Activated B cell treated with CpG ODN at 0.5 μM for 24 hours (primary cell): ENCODE measurements at regions not wholly inside any gene's neighbourhood (a gene's known extent, or its start where the extent isn't known, plus 50 kb on each side); places are given as distances from the start of the nearest gene placed in this dataset.

Source experiments
- ATAC-seq: fragments of 200-7000 bp; cut with Tn5 transposase; one replicate; pipeline ENCODE4 v1.10.0; 2021; ENCODE audit warnings: low read depth, mild to moderate bottlenecking, moderate library complexity
- CTCF ChIA-PET: fragments of 350-600 bp; sonication (Branson Sonifier 250); formaldehyde crosslinking; loops from one replicate; lab custom pipeline; 2021; ENCODE audit warnings: antibody characterized with exemption; lab: Charles Lee
- POLR2A ChIA-PET: fragments of 350-600 bp; sonication (Branson Sonifier 250); formaldehyde crosslinking; loops from one replicate; lab custom pipeline; 2021; ENCODE audit warnings: antibody characterized with exemption; lab: Charles Lee
- DNase-seq: peaks from one replicate; pipeline ENCODE4 v3.0.0; 2022
- H3K27ac Mint-ChIP-seq: one replicate; pipeline ENCODE4 v1.8.0; 2020; ENCODE audit warnings: mixed read lengths
- H3K27me3 Mint-ChIP-seq: one replicate; pipeline ENCODE4 v1.8.0; 2021; ENCODE audit warnings: mixed read lengths
- H3K36me3 Mint-ChIP-seq: one replicate; pipeline ENCODE4 v1.8.0; 2021; ENCODE audit warnings: low read depth, mixed read lengths
- H3K4me1 Mint-ChIP-seq: one replicate; pipeline ENCODE4 v1.8.0; 2021; ENCODE audit warnings: mixed read lengths
- H3K4me3 Mint-ChIP-seq: one replicate; pipeline ENCODE4 v1.8.0; 2020; ENCODE audit warnings: mild to moderate bottlenecking, mixed read lengths
- H3K9me3 Mint-ChIP-seq: one replicate; pipeline ENCODE4 v1.8.0; 2020; ENCODE audit warnings: mixed read lengths
- CTCF ChIP-seq: fragments of 200-600 bp; IDR thresholded peaks from one replicate; pipeline ENCODE4 v1.8.0; 2022; ENCODE audit warnings: antibody characterized with exemption, mild to moderate bottlenecking
- intact Hi-C: fragments of 100-400 bp; cut with micrococcal nuclease; formaldehyde crosslinking; loops from one replicate; pipeline ENCODE4 v1.15.1; 2024

DNA sequence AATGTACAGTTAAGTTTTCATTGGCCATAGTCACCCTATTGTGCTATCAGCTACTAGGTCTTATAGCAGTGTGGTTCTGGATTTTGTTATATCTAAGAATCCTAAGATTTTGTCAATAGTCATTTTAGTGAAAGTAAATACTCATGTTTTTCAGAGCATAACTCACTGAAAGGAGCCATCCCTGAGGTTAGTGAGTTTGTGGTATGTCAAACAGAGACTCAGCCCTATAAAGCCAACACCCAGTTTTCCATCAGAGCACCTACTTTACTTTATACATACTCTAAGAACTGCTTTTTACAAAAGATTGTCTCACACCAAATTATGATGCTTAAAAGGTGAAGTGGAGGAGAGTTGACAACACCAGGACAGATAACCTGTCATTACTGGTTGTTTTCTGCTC, 686.3 kb upstream of the LRFN5 start:
- ATAC-seq (no peak), DNase-seq (no peak)
- Mint-ChIP-seq H3K27me3 (no peaks in the 10 kb centered on the region), H3K9me3 (peaks cover 4% of the 10 kb centered on the region), H3K36me3 (no peaks in the 10 kb centered on the region), H3K27ac (no peak overlapping the region), H3K4me1 (no peaks in the 10 kb centered on the region), H3K4me3 (no peak overlapping the region)
- intact Hi-C loops: no loop called here
- POLR2A ChIA-PET: no interaction called here
- TF ChIP-seq CTCF: no peak
- CTCF ChIA-PET: no interaction called here

DNA sequence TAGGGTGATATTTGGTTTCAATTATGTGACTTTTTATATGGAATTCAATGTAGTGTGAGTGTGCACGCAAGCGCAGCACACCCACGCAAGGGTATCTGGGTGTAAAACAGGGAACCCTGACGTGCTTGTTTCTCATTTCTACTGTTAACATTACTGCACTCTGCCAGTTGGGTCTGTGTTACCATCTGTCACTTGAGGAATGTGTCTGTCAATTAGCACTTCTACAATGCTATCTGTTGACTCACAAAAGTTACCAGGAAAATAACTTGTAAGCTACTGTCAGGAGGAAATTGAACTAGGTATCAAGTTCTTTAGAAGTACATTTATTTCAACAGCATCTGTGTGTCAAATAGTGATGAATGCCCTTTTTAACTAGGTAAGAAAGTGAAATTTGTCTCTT, 695.5 kb upstream of the LRFN5 start:
- TF ChIP-seq CTCF: no peak
- H3K36me3 Mint-ChIP-seq: no peaks in the 10 kb centered on the region
- ATAC-seq (no peak), DNase-seq (no peak)
- H3K9me3 Mint-ChIP-seq: no peaks in the 10 kb centered on the region
- H3K4me3 Mint-ChIP-seq: no peak overlapping the region
- ChIA-PET CTCF (no interaction called here), POLR2A (no interaction called here)
- no peaks in the 10 kb centered on the region for H3K27me3 Mint-ChIP-seq
- no peaks in the 10 kb centered on the region for H3K4me1 Mint-ChIP-seq
- intact Hi-C loops: no loop called here
- H3K27ac Mint-ChIP-seq: no peak overlapping the region

- intact Hi-C loops: no loop called here
- H3K4me1 Mint-ChIP-seq: no peaks in the 10 kb centered on the region
- no peak for ATAC-seq
- CTCF ChIA-PET: no interaction called here
- no peak overlapping the region for H3K27ac Mint-ChIP-seq
- no peak for TF ChIP-seq CTCF
- H3K27me3 Mint-ChIP-seq: no peaks in the 10 kb centered on the region
- H3K9me3 Mint-ChIP-seq: no peaks in the 10 kb centered on the region
- DNase-seq: no peak
- POLR2A ChIA-PET: no interaction called here
- no peaks in the 10 kb centered on the region for H3K36me3 Mint-ChIP-seq
- no peak overlapping the region for H3K4me3 Mint-ChIP-seq
Observed at GRCh38 chr14:40909906-40910305, 696.8 kb upstream of the LRFN5 start.

DNA sequence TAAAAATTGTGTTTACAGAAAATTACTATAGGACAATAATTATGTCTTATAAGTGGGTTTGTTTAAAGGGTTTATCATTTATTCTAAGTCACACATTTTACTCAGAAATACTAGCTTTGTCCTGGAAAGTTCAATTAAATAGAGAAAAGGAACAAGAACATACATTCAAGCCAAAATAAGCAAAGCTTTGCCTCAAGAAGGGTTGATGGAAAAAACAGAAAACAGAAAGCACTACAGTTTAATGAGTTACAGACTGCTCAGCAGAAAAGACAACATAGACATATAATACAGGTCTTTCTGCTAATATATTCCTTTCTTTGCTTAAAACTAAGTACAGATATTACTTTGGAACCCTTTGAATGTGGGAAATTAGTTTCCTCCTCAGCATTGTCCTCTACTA, 703.0 kb upstream of the LRFN5 start:
- TF ChIP-seq CTCF: no peak
- Mint-ChIP-seq H3K27me3 (no peaks in the 10 kb centered on the region), H3K27ac (no peak overlapping the region), H3K4me3 (no peak overlapping the region), H3K36me3 (no peaks in the 10 kb centered on the region), H3K4me1 (no peaks in the 10 kb centered on the region), H3K9me3 (peaks cover 3% of the 10 kb centered on the region)
- intact Hi-C loops: no loop called here
- no peak for ATAC-seq
- POLR2A ChIA-PET: no interaction called here
- CTCF ChIA-PET: no interaction called here
- DNase-seq: no peak

GRCh38 chr14:40899435-40899834, 707.2 kb upstream of the LRFN5 start:
- no peaks in the 10 kb centered on the region for H3K27me3 Mint-ChIP-seq
- no peak for TF ChIP-seq CTCF
- no peak for DNase-seq
- no peaks in the 10 kb centered on the region for H3K4me1 Mint-ChIP-seq
- CTCF ChIA-PET: no interaction called here
- no peaks in the 10 kb centered on the region for H3K36me3 Mint-ChIP-seq
- H3K27ac Mint-ChIP-seq: no peak overlapping the region
- peaks cover 3% of the 10 kb centered on the region for H3K9me3 Mint-ChIP-seq
- ATAC-seq: no peak
- POLR2A ChIA-PET: no interaction called here
- intact Hi-C loops: no loop called here
- H3K4me3 Mint-ChIP-seq: no peak overlapping the region
